ENCODE measurements at regions not wholly inside any gene's neighbourhood (a gene's known extent, or its start where the extent isn't known, plus 50 kb on each side); places are given as distances from the start of the nearest gene placed in this dataset.

- ChIA-PET CTCF (interaction anchor here (0.7 to 4.8 kb wide), 3 partner anchors 10 to 24 kb away, joined by 3 to 23 read pairs (median 4); no protein-coding TSS in a partner anchor), POLR2A (no interaction called here)
- DNase-seq (ENCODE audit: extremely low spot score) = no peak
- no peak for TF ChIP-seq CTCF (IDR thresholded peaks at IDR 0.05; ENCODE audit: control extremely low read depth, extremely low read depth, low read depth, missing control alignments)
Observed at GRCh38 chr6:8194490-8194889, 92.1 kb upstream of the EEF1E1 start.

GRCh38 chr6:8193541-8193940 lies 91.2 kb upstream of the EEF1E1 start:
- no peak for DNase-seq (ENCODE audit: extremely low spot score)
- TF ChIP-seq CTCF (IDR thresholded peaks at IDR 0.05; ENCODE audit: control extremely low read depth, extremely low read depth, low read depth, missing control alignments) = no peak
- ChIA-PET POLR2A (no interaction called here), CTCF (interaction anchor here (4.8 kb wide), 1 partner anchor 25 kb away, joined by 23 read pairs; no protein-coding TSS in a partner anchor)

GRCh38 chr6:8192597-8192996 lies 90.2 kb upstream of the EEF1E1 start:
- ChIA-PET CTCF (interaction anchor here (1.3 kb wide), 1 partner anchor 27 kb away, joined by 3 read pairs; no protein-coding TSS in a partner anchor), POLR2A (no interaction called here)
- TF ChIP-seq CTCF (IDR thresholded peaks at IDR 0.05; ENCODE audit: control extremely low read depth, extremely low read depth, low read depth, missing control alignments) = no peak
- DNase-seq (ENCODE audit: extremely low spot score) = no peak

GRCh38 chr6:8192067-8192466 lies 89.7 kb upstream of the EEF1E1 start:
- TF ChIP-seq CTCF (IDR thresholded peaks at IDR 0.05; ENCODE audit: control extremely low read depth, extremely low read depth, low read depth, missing control alignments) = no peak
- ChIA-PET CTCF (interaction anchor here (1.3 kb wide), 1 partner anchor 27 kb away, joined by 3 read pairs; no protein-coding TSS in a partner anchor), POLR2A (no interaction called here)

GRCh38 chr6:8191629-8192028 lies 89.3 kb upstream of the EEF1E1 start:
- CTCF ChIA-PET = interaction anchor here (1.3 kb wide), 1 partner anchor 28 kb away, joined by 3 read pairs; no protein-coding TSS in a partner anchor
- no peak for DNase-seq (ENCODE audit: extremely low spot score)
- POLR2A ChIA-PET = no interaction called here
- TF ChIP-seq CTCF (IDR thresholded peaks at IDR 0.05; ENCODE audit: control extremely low read depth, extremely low read depth, low read depth, missing control alignments) = no peak

More at GRCh38 chr6:8192067-8192466, 89.7 kb upstream of the EEF1E1 start:
- no peak for DNase-seq (ENCODE audit: extremely low spot score)

DNA sequence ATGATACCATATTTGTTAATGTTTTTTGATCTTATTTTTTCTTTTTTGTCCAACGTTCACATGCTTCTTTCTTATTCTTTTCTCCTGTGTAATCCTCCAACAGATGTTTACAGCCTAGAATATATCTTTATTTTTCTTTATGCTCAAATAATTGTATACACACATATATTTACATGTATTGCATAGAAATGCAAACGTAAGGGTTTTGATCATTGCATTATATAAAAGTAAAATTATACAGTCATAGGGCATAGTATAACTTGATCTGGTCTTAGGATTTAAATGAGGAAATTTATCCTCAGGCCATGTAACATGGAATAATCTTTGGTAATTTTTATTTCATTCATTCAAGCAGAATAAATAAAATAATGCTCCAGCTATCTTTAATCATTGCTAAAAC lies 84.9 kb upstream of the EEF1E1 start:
- no peak for TF ChIP-seq CTCF (IDR thresholded peaks at IDR 0.05; ENCODE audit: control extremely low read depth, extremely low read depth, low read depth, missing control alignments)
- ChIA-PET CTCF (no interaction called here), POLR2A (no interaction called here)
- no peak for DNase-seq (ENCODE audit: extremely low spot score)
